Keratinocyte (primary cell): ENCODE measurements at regions not wholly inside any gene's neighbourhood (a gene's known extent, or its start where the extent isn't known, plus 50 kb on each side); places are given as distances from the start of the nearest gene placed in this dataset.

Experiments
- DNase-seq: peaks from one replicate; pipeline ENCODE4 v3.0.0-alpha.2; 2011; ENCODE audit warnings: low read depth, missing footprints, low spot score
- FAIRE-seq: peaks from 2 replicates; lab custom pipeline; 2011; peaks lifted over from hg19 to GRCh38; lab: Jason Lieb, UNC
- H2AFZ ChIP-seq: 2 replicates; pipeline ENCODE4 v1.6.0; 2012; ENCODE audit warnings: low read length, control low read depth, inconsistent platforms; ENCODE audit not compliant: control insufficient read depth
- H3K27ac ChIP-seq: 2 replicates; pipeline ENCODE4 v1.5.1; 2011; ENCODE audit warnings: low read length; ENCODE audit not compliant: control insufficient read depth, insufficient read depth
- H3K27me3 ChIP-seq: 3 replicates; pipeline ENCODE4 v1.6.0; 2011; ENCODE audit warnings: low read length; ENCODE audit not compliant: control insufficient read depth, insufficient read depth; ENCODE audit errors: extremely low read depth
- H3K36me3 ChIP-seq, 2 experiments: 2 replicates in 1 of 2; 3 replicates in 1 of 2; pipeline ENCODE4 v1.5.1; 2011; ENCODE audit warnings: low read length in 2 of 2, mild to moderate bottlenecking in 1 of 2; ENCODE audit not compliant: control insufficient read depth in 2 of 2, insufficient read depth in 2 of 2; ENCODE audit errors: extremely low read depth in 1 of 2
- H3K4me1 ChIP-seq: 3 replicates; pipeline ENCODE4 v1.5.1; 2011; ENCODE audit warnings: low read length; ENCODE audit not compliant: control insufficient read depth, insufficient read depth; ENCODE audit errors: extremely low read depth
- H3K4me2 ChIP-seq: 3 replicates; pipeline ENCODE4 v1.6.0; 2011; ENCODE audit warnings: low read depth, low read length; ENCODE audit not compliant: control insufficient read depth, insufficient read depth; ENCODE audit errors: extremely low read depth
- H3K4me3 ChIP-seq, 3 experiments: fragments of 200-600 bp in 1 of 3; sonication (generic) in 1 of 3; 2 replicates in 2 of 3; 3 replicates in 1 of 3; pipeline ENCODE4 v1.5.1; 2011 to 2016; ENCODE audit warnings: low read length in 3 of 3, mild to moderate bottlenecking in 3 of 3, control low read depth in 2 of 3, inconsistent platforms in 1 of 3, low read depth in 1 of 3, mixed read lengths in 1 of 3, mixed run types in 1 of 3, moderate library complexity in 1 of 3; ENCODE audit not compliant: control insufficient read depth in 2 of 3, insufficient read depth in 2 of 3; ENCODE audit errors: extremely low read depth in 1 of 3
- H3K79me2 ChIP-seq: 2 replicates; pipeline ENCODE4 v1.6.0; 2012; ENCODE audit warnings: low read length; ENCODE audit not compliant: control insufficient read depth, insufficient read depth
- H3K9ac ChIP-seq: 3 replicates; pipeline ENCODE4 v1.6.0; 2011; ENCODE audit warnings: low read length; ENCODE audit not compliant: control insufficient read depth, insufficient read depth; ENCODE audit errors: extremely low read depth
- H3K9me1 ChIP-seq: 3 replicates; pipeline ENCODE4 v1.6.0; 2011; ENCODE audit warnings: low read length; ENCODE audit not compliant: control insufficient read depth, insufficient read depth; ENCODE audit errors: extremely low read depth
- H3K9me3 ChIP-seq: 2 replicates; pipeline ENCODE4 v1.5.1; 2012; ENCODE audit warnings: low read depth, low read length; ENCODE audit not compliant: control insufficient read depth
- H4K20me1 ChIP-seq: 3 replicates; pipeline ENCODE4 v1.6.0; 2011; ENCODE audit warnings: low read length; ENCODE audit not compliant: control insufficient read depth, insufficient read depth; ENCODE audit errors: extremely low read depth
- CTCF ChIP-seq, 3 experiments: IDR thresholded peaks in 1 of 3; conservative IDR thresholded peaks in 1 of 3; optimal IDR thresholded peaks in 1 of 3; 2 replicates in 2 of 3; 3 replicates in 1 of 3; pipeline versions ENCODE3 to v1.5.1; 2011; ENCODE audit warnings: low read length in 3 of 3, mild to moderate bottlenecking in 3 of 3, moderate library complexity in 2 of 3, control low read depth in 1 of 3, inconsistent platforms in 1 of 3; ENCODE audit not compliant: insufficient read depth in 2 of 3; ENCODE audit errors: extremely low read depth in 1 of 3
- EZH2 ChIP-seq: IDR thresholded peaks from one replicate; pipeline ENCODE4 v1.6.1; 2012; ENCODE audit warnings: inconsistent platforms, mild to moderate bottlenecking, low read length, moderate library complexity
- dilution Hi-C: fragments of 300-500 bp; cut with MboI; formaldehyde crosslinking; loops from one replicate; pipeline ENCODE4 v1.7.0; 2020; ENCODE audit warnings: low sequenced_read_pairs; ENCODE audit not compliant: extremely low pct_ligation_motif_present

- H3K4me2 ChIP-seq, result no peak overlapping the region
- FAIRE-seq (no peak), DNase-seq (no peak)
- TF ChIP-seq EZH2, result no peak
- no peak for TF ChIP-seq CTCF (optimal IDR thresholded peaks at IDR 0.05 in 1 of 3, IDR thresholded peaks at IDR 0.05 in 1 of 3, conservative IDR thresholded peaks at IDR 0.05 in 1 of 3; ENCODE audit: extremely low read depth in 1 of 3, insufficient read depth in 2 of 3, low read length in 3 of 3)
- H3K4me1 ChIP-seq, result no peaks in the 10 kb centered on the region
- peaks cover 4% of the 10 kb centered on the region for H3K27me3 ChIP-seq
- no peak overlapping the region for H3K27ac ChIP-seq
- no peaks in the 10 kb centered on the region for H3K79me2 ChIP-seq
- H3K9ac ChIP-seq, result no peak overlapping the region
- H2AFZ ChIP-seq, result no peak overlapping the region
- H3K36me3 ChIP-seq, result no peaks in the 10 kb centered on the region
- no peak overlapping the region for H3K4me3 ChIP-seq
- dilution Hi-C loops, result no loop called here
- H3K9me3 ChIP-seq, result no peaks in the 10 kb centered on the region
- H4K20me1 ChIP-seq, result no peaks in the 10 kb centered on the region
- H3K9me1 ChIP-seq, result no peaks in the 10 kb centered on the region
Measured at GRCh38 chr13:106623799-106624460, 56.0 kb upstream of the ARGLU1 start.

- dilution Hi-C loops, result no loop called here
- H3K9me3 ChIP-seq, result no peaks in the 10 kb centered on the region
- no peak overlapping the region for H3K27ac ChIP-seq
- H3K9me1 ChIP-seq, result no peaks in the 10 kb centered on the region
- H3K27me3 ChIP-seq, result no peaks in the 10 kb centered on the region
- no peak overlapping the region for H3K9ac ChIP-seq
- H3K36me3 ChIP-seq, result no peaks in the 10 kb centered on the region
- TF ChIP-seq CTCF (optimal IDR thresholded peaks at IDR 0.05 in 1 of 3, IDR thresholded peaks at IDR 0.05 in 1 of 3, conservative IDR thresholded peaks at IDR 0.05 in 1 of 3; ENCODE audit: extremely low read depth in 1 of 3, insufficient read depth in 2 of 3, low read length in 3 of 3) (no peak), EZH2 (no peak)
- H3K4me2 ChIP-seq, result no peak overlapping the region
- H3K79me2 ChIP-seq, result no peaks in the 10 kb centered on the region
- H4K20me1 ChIP-seq, result no peaks in the 10 kb centered on the region
- H3K4me1 ChIP-seq, result peaks cover 6% of the 10 kb centered on the region
- DNase-seq (no peak), FAIRE-seq (no peak)
- no peak overlapping the region for H3K4me3 ChIP-seq
- no peak overlapping the region for H2AFZ ChIP-seq
Measured at GRCh38 chr13:106621833-106622232, 53.9 kb upstream of the ARGLU1 start.
